Esophagus mucosa (tissue), 1 donor: ENCODE measurements at regions not wholly inside any gene's neighbourhood (a gene's known extent, or its start where the extent isn't known, plus 50 kb on each side); places are given as distances from the start of the nearest gene placed in this dataset.

ENCODE experiments used
- ATAC-seq: fragments of 200-7000 bp; cut with Tn5 transposase; one replicate; pipeline ENCODE4 v1.9.1; 2020
- donor health status: DM: yes; HTN: yes; CAD: no.

DNA sequence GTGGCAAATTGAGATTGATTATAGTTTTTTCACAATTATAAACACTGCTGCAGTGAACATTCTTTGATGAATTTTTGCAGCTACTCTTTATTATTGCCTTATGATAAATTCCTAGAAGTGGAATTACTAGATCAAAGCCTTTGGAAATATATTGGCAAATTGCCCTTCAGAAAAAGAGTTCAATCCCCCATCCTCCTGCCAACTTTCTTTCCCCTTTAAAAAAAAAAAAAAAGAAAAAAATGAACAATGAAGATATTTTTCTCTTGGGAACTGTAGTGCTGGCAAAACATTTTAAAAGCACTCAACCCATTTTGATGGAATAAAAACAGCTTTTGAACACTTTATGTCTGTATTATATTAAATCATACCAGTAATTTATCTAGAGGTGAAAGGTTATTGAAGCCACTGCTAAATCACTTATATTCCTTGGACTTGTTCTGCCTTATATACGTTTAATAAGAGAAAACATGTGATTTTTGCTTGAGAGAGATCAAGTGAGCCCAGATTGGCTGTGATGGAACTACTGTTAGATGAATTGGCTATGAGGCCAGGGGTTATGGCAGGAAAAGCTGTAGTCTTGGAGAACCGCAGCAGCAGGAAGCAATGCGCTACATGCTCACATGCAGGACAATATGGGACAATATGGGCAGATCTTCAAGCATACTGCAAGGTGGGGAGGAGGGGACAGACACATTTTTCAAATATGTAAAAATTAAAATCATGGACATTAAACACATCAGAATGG, 212.8 kb upstream of the C2CD4B start:
- ATAC-seq, result no peak

DNA sequence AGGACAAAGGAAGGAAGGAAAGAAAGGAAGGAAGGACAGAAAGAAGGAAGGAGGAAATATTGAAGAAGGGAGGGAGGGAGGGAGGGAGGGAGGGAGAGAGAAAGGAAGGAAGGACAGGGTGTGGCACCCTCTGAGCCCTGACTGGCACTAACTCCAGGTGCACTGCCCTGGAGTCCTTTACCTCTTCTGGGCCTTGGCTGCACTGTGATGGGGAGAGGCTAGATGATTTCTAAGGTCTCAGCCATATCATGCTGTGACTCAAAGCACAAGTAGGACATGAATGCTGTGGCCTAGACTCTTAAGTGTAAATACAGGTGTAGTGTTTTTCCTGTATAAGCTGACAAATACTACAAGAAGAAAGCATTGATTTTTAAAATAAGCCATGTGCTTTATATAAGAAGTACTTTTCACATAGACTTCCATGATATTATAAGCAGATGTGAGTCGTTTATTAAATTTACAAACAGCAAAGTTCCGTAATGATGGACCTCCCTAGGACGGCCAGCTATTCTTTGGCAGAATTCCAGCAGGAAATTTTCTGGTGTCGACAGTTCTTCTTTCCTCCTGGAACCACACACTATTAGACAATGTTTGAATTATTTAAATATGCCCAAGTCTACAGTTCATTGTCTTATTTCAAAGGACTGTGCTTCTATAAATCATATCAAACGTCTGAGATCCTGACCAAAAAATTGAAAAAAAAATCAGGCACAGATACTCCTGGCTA, 213.8 kb upstream of the C2CD4B start:
- ATAC-seq, result no peak

DNA sequence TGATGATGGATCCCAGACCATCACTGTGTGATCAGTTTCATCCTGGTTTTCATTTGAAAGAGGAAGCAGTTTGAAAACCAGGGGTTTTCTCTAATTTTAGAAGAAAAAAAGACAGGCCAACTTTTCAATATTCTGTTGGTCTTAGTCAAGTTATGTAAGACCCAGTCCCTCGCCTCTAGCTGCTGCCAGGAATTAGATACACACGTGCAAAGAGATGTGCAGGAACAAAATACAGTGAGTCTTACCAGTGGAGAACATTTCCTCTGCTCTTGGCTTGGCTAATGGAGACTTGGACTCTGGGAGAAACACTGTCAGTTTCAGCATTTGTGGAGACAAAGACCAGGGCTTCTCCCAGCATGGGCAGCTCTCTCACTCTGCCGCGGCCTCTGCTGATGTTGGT, 214.9 kb upstream of the C2CD4B start:
- no peak for ATAC-seq

DNA sequence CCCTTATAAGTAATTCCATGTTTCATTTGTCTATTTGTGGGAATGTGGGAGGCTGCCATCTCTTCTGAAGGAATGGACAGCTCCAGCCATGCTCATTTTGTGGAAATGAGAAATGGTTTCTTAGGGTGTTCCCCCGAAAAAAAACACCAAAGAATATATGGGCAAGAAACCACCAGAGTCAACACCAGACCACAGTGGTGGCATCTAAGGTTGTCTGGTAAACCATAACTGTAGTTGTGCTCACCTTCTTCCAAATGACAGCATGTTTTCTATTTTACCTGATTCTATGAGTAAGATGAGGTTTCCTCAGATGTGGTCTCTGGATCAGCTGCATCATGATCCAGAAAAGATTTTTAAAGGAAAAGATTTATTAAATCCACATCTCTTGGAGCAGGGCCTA, 217.0 kb upstream of the C2CD4B start:
- no peak for ATAC-seq

DNA sequence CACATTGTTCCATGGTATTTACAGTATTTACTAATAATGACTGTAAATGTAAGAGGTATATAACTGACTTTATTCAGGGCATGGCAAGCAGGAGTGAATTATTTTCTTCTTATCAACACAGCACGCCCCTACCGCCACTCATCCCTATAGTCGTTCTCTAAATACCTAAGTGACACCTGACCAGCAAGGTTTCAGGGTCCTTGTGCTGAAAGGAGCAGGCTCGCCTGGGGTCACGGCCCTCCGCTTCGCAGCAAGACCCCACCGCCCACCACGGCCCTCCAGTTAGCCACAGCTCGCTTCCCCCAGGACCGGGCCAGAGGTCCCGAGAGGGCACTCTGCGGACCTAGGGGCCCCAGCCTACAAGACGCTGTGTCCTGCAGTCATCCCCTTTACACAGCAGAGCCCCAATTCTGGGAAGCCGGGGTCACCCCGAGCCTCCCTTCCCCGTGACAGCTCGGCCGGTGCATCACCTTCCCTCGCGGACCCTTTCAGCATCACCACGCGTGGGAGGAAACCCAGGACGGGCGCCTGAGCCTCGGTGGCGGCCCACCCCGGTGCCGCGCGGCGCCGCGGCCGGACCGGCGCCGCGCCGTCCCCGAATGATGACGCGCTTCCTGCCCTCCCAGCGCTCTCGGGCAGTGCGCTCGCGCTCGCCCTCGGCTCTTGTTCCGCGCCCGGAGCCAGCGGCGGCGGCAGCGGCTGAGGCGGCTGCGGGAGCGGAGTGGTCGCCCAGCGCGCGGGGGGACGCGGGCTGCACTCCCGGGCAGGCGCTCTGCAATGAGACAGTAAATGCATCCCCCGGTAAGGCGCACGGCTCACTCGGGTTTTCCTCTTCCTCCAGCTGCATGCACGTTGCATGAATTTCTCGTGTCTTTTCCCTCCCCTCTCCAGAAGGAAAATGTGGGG, 225.1 kb upstream of the C2CD4B start, which contains the start of gene TLN2:
Gene TLN2 (plus strand): TSS at position 666 of the 906 bp plus-strand sequence.
- ATAC-seq, result peak; percentile 89

DNA sequence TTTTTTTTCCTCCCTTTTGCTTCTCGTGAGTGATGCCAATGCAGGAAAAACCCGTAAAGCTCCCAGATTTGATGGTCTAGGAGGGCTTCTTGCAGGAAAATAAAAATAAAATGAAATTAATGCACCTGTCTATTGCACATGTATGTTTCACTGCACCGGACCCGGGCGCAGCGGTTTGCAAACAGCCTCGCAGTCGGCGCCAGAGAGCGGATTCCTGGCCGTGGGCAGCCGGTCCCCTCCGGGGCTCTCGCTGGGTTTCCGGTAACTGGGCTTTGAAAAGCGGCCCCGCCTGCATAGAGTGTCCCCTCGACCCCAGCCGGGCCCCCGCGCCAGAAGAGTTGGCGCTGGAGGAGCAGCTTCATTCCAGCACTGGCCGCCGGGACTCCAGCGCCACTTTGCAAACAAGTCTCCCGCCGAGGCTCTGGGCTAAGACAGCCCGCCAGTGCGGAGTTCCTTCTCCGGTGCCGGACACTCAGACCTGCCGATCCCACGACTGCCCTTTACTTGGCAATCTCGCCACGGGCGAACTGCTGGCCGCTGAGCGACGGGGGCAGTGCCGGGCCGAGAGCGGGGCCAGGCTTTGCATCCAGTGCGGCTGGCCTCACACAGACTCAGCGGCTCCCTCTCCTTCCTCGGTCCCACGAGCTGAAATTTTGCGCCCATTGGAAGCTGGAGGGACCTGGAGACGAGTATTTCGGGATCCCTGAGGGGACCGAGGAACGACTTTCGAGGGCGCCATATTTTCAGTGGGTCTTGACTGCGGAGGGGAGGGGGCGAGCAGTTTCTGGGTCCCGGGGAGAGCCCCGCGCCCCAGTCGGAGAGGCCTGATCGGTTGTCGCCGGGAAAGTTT, 225.9 kb upstream of the C2CD4B start:
- peak; percentile 37 for ATAC-seq

DNA sequence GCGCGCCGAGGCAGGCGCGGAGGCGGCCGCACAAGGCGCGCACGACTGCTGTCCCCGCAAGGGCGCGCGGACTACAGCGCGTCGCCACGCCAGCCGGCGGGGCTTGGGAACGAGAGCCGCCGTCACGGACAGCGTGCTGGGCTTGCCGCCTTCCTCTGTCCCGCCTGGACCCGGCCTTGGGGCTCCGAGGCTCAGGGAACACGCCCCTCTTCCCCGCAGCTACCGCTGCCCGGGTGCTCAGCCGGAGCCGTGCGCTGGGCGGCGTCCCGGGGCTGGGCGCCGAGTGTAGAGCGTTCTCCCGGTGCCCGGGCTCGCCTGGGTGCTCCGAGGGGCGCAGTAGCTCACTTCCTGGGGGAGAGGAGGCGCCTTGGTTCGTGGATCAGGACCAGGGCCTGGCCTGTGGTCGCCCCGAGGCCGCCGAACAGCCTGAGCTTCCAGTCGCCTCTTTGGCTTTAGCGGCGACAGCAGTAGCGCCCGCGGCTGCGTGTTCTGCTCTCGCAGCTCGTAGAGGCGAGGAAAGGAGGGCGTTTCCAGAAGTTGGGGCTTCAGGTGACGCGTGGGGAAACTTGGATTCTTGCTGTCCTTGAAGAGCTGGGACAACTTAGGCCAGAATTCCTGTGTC, 226.7 kb upstream of the C2CD4B start:
- ATAC-seq, result peak; percentile 64

DNA sequence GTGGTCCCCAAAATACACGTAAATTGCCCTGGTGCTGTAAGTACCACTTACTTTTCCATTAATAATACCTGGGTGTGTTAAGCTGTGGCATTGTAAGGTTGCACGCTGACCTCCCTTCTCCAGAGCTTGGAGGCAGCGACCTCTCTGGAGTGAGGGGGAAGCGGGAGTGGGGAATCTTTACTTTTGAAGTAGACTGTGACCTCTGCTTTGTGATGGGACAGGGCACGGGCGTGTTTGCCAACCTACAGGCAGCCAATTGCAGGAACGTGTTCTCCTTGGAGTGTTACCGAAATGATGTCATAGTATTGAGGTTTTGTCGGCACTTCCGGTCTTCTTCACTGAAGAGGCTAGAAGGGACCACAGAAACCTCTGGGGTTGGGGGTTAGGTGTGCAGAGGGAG, 227.3 kb upstream of the C2CD4B start:
- ATAC-seq, result no peak

DNA sequence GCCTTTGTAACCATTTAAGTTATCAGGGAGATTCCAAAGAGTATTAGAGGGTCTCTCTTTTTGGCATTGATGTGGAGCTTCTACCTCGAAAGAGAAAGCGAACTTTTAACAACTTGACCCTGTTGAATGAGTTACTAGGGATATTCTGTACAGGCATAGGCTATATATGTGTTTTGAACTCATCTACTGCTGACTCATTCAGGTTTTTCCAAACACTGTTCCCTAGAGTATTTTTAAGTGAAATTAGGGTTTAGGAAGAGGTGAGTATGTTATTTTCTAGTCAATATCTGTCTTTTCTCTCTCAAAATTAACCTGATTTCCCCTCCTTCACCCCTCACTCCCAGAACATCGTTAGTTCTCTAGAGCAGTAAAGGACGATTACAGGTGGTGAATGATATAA, 228.1 kb upstream of the C2CD4B start:
- no peak for ATAC-seq

DNA sequence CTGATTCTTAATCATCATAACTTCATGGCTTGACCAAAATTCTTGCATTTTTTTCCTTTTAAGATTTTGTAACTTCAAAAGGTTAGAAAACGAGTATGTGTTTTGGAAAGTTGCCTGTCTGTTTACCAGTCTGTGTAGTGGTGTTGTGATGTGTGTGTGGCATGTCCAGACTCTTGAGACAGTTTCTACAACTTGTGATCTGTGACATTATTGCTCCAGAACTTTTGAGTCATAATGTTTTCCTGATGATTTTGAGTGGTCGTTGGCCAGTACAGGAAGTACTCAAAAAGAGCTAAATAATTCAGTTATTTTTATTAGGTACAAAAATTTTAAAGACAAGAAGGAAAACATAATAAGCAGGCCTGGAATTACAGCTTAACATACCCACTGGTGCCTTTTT, 229.0 kb upstream of the C2CD4B start:
- no peak for ATAC-seq

DNA sequence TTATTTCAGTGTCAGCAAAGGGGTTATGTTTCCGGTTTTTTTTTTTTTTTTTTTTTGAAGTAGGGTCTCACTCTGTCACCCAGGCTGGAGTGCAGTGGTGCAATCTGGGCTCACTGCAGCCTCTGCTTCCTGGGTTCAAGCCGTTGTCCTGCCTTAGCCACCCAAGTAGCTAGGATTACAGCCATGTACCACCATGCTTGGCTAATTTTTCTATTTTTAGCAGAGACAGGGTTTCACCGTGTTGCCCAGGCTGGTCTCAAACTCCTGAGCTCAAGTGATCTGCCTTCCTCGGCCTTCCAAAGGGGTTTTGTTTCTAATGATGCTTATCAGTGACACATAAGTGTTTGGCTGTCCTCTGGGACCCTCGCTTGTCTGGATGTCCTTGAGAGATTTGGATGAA, 235.7 kb upstream of the C2CD4B start:
- ATAC-seq, result no peak

DNA sequence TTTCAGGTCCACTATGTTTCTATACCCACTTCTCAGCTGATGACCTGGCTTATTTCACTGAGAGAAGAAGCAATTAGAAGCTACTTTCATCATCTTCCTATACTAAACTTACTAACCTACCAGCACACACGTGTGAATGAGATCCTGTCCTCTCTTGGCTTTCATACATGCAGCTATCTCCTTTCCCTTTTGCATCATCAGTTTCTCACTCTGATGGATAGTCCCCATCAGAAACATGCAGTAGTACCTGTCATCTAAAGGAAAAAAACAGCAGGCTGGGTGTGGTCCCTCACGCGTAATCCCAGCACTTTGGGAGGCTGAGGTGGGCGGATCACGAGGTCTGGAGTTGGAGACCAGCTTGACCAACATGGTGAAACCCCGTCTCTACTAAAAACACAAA, 237.6 kb upstream of the C2CD4B start:
- ATAC-seq, result no peak

DNA sequence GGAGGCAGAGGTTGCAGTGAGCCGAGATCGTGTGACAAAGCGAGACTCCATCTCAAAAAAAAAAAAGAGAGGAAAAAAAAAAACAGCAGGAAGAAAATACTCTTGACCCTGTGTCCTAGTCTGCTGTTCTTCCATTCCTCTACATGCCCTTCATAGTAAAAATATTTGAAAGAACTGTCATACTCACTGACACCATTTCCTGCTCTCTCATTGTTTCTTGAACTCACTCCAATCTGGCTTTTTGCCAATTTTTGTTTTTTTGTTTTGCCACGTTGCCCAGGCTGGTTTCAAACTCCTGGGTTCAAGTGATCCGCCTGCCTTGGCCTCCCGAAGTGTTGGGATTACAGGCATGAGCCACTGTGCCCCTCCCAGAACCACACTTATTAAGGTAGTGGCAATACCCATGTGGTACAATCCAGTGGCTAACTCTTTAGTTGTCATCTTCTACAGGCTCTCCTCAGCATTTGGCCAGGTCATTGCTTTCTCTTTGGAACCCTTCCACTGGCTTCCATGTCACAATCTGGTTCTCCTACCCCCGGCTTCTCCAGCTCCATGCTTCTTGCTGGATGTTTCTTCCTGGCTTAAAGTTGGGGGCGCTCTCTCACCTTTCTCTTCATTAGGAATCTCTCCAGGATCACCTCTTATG, 238.2 kb upstream of the C2CD4B start:
- no peak for ATAC-seq

DNA sequence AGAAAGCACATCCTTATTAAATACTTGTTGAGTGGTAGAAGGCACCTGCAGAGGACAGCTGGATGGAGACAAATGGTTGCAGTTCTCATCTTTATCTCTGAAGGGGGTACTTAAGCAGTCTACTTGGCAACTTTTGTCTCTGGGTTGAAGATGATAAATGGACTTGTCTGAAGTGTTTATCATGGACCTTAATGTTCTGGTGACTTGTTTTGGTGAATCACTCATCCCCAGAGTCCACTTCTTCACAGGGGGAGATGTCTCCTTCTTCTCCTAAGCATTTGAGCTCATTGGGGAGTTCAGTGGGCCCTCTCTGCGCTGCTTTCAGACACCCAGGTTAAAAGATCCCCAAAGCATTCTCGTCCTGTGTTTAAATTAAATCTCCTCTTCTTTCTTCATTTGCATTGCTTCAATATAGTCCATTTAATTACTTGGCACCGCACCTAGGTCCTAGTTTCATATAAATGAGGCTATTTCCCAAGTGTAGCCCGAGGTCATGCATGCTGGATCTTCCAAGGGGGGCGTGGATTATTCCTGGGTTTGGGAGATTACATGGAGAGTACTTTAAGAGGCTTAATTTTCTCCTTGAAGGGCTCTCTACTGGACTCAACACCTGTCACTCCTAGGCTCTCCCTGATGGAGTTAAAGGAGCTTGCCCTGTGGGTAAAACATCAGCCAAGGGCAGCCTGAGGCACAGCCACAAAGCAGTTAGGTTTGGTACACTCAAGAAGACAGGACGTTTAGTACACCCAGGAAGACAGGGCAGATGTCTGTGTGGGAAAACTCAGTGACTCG, 239.3 kb upstream of the C2CD4B start:
- ATAC-seq, result no peak

DNA sequence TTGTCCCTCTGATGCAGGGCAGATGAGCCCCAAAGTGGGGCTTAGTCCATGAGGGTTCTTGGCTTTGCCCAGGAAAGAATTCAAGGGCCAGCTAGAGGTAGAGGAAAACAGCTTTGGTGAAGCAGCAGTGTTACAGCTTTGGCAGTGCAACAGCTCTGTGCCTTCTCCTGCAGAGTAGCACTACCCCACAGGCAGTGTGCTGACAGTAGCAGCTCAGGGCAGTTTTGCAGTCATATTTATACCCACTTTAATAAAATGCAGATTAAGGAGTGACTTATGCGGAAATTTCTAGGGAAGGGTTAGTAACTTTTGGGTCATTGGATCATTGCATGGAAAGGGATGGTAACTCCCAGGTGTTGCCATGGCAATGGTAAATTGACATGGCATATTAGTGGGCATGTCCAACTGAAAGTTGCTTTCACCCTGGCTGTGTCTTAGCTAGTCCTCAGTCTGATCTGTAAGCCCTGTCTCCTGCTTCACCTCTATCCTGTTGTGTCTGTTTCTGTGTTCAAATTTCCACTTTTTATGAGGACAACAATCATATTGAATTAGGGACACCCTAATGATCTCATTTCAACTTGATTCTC, 241.3 kb upstream of the C2CD4B start:
- ATAC-seq, result no peak

DNA sequence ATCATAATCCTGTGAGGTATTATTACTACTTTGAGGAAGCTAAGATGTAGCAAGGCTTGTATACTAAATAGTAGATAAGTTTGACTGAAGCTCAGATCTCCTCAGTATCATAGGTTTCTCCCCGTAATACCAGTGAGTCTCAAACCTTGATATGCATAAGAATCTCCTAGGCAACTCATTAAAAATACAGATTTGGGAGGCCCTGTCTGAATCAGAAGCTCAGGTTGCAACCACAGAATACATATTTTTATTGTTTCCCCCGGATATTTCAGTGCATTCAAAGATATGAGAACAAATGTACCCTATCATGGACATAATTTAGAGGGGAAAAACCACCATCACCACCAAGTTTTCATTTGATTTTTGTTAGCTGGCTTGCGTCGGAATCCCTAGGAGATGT, 242.1 kb upstream of the C2CD4B start:
- ATAC-seq, result no peak

DNA sequence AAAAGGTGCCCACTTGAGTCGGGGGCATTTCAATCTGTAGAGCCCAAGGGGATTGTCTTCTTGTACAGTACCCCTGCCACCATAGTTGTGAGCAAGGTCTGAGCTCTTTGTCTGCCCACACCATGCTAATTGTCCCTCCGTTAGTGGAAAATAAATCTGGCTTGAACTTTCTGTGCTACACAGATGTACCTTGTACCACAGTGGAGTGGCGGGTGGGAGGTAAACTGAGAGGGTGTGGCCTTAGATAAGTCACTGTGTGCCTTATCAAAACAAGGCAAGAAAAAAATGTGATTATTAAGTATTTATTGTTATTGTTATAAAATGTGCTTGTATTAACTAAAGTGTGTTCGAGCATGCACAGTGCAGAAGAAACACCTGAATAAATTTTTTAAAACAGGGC, 242.9 kb upstream of the C2CD4B start:
- no peak for ATAC-seq

DNA sequence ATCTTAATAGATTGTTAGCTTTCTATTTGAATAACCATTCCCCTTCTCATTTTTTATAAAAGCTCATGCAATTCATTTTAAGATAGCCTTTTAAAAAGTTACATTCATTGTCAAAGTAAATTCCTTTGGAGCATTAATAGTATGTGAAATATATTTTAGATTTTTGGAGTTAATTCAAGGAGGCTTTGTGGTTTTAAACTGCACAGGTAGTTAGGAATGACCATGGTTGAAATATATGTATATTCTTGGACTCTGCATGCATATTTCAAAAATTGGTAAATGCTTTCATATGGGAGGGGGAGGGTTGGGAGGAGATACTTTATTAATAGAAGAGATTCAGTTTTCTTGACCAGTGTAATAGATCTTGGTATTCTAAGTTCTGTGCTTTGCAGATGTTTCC, 244.4 kb upstream of the C2CD4B start:
- no peak for ATAC-seq

DNA sequence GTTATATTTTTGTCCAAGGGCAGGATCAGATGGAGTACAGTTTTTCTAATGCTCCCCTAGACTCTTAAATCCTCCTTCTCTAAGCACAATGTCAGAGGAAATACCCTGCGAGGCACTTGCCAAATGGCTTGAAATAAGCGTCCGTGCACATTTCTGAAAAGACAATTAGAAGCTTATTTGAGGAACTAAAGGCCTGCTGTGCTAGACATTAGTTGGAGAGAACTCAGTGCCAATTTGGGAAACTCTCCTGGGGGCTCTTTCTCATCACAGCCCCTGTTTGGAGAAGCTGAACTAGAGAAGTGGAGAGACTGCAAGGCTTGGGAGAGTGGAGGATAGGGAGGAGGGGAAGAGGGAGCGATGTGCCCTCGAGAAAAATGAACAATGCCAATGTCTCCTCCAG, 247.6 kb upstream of the C2CD4B start:
- ATAC-seq, result no peak

DNA sequence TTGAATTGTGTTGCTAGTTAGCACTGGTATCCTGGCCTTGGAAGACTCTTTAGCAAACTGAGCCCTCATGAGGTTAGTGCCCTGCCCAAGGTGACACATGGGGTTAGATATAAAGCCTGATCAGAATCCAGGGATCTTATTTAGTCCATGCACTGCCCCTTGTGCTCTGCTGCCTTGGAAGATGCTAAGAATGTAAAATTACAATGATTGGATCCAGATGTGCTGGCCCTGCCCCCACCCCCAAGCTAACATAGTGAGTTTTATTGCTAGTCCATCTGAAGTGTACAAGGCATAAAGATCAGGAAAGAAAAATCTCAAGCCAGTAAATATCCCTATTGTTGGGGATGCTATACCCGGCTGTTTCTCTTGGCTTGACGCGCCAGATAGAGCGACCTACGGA, 248.1 kb upstream of the C2CD4B start:
- no peak for ATAC-seq
